ENCODE measurements at regions not wholly inside any gene's neighbourhood (a gene's known extent, or its start where the extent isn't known, plus 50 kb on each side); places are given as distances from the start of the nearest gene placed in this dataset.

DNA sequence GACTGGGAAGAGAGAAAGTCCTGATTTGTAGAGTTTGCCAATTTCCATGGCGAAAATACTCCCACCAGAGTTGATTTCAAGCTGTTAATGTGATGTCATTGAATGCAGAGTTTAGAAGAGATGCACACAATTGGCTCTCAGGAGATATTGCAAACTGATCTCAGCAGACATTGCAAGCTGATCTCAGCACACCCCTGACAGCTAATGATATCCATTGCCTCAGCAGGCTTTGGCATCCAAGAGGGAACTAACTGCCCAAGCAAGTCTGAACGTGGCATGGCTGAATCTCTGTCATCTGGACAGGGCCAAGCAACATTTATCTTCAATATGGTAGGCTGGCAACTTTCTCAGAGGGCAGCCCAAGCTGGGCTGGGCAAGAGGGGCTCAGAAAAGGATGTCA, 78.4 kb upstream of the CYP1B1 start:
- TF ChIP-seq, protein P1, sequence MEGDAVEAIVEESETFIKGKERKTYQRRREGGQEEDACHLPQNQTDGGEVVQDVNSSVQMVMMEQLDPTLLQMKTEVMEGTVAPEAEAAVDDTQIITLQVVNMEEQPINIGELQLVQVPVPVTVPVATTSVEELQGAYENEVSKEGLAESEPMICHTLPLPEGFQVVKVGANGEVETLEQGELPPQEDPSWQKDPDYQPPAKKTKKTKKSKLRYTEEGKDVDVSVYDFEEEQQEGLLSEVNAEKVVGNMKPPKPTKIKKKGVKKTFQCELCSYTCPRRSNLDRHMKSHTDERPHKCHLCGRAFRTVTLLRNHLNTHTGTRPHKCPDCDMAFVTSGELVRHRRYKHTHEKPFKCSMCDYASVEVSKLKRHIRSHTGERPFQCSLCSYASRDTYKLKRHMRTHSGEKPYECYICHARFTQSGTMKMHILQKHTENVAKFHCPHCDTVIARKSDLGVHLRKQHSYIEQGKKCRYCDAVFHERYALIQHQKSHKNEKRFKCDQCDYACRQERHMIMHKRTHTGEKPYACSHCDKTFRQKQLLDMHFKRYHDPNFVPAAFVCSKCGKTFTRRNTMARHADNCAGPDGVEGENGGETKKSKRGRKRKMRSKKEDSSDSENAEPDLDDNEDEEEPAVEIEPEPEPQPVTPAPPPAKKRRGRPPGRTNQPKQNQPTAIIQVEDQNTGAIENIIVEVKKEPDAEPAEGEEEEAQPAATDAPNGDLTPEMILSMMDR (IDR thresholded peaks at IDR 0.05; ENCODE audit: poor library complexity): no peak
- no peak for TF ChIP-seq EZH2 (IDR thresholded peaks at IDR 0.05; ENCODE audit: borderline replicate concordance)
- no peak for TF ChIP-seq EZH2phosphoT487 (IDR thresholded peaks at IDR 0.05; ENCODE audit: low read depth, severe bottlenecking, unreplicated experiment)
